ENCODE measurements at regions not wholly inside any gene's neighbourhood (a gene's known extent, or its start where the extent isn't known, plus 50 kb on each side); places are given as distances from the start of the nearest gene placed in this dataset.

- TF ChIP-seq NFIC (IDR thresholded peaks at IDR 0.05): no peak
- no peak for TF ChIP-seq REST (IDR thresholded peaks at IDR 0.05; ENCODE audit: low read depth)
- TF ChIP-seq FOXM1 (IDR thresholded peaks at IDR 0.05; ENCODE audit: borderline replicate concordance, low read depth): no peak
- TF ChIP-seq ZBTB7A (IDR thresholded peaks at IDR 0.05; ENCODE audit: low read depth): no peak
- TF ChIP-seq TEAD4 (IDR thresholded peaks at IDR 0.05): no peak
- TF ChIP-seq TCF12 (IDR thresholded peaks at IDR 0.05; ENCODE audit: low read depth): no peak
- TF ChIP-seq EGR1 (IDR thresholded peaks at IDR 0.05): no peak
- TF ChIP-seq CREB1 (IDR thresholded peaks at IDR 0.05; ENCODE audit: low read depth): no peak
- no peak for TF ChIP-seq CEBPB (IDR thresholded peaks at IDR 0.05)
- TF ChIP-seq EP300 (IDR thresholded peaks at IDR 0.05; ENCODE audit: borderline replicate concordance): no peak
Observed at GRCh38 chr1:216914974-216915373, 191.7 kb upstream of the ESRRG start.

- TF ChIP-seq YY1 (IDR thresholded peaks at IDR 0.05; ENCODE audit: low read depth): no peak
- TF ChIP-seq REST (IDR thresholded peaks at IDR 0.05; ENCODE audit: low read depth): no peak
- no peak for TF ChIP-seq ZBTB7A (IDR thresholded peaks at IDR 0.05; ENCODE audit: low read depth)
- TF ChIP-seq EP300 (IDR thresholded peaks at IDR 0.05; ENCODE audit: borderline replicate concordance): no peak
- TF ChIP-seq RAD21 (IDR thresholded peaks at IDR 0.05; ENCODE audit: low read depth): no peak
- no peak for TF ChIP-seq TAF1 (IDR thresholded peaks at IDR 0.05; ENCODE audit: low read depth)
- no peak for TF ChIP-seq FOXM1 (IDR thresholded peaks at IDR 0.05; ENCODE audit: borderline replicate concordance, low read depth)
- TF ChIP-seq USF1 (IDR thresholded peaks at IDR 0.05): no peak
- no peak for TF ChIP-seq TEAD4 (IDR thresholded peaks at IDR 0.05)
- no peak for TF ChIP-seq EGR1 (IDR thresholded peaks at IDR 0.05)
- no peak for TF ChIP-seq NFIC (IDR thresholded peaks at IDR 0.05)
- TF ChIP-seq CREB1 (IDR thresholded peaks at IDR 0.05; ENCODE audit: low read depth): no peak
- TF ChIP-seq CEBPB (IDR thresholded peaks at IDR 0.05): no peak
- no peak for TF ChIP-seq MAX (IDR thresholded peaks at IDR 0.05)
- no peak for TF ChIP-seq TCF12 (IDR thresholded peaks at IDR 0.05; ENCODE audit: low read depth)
Observed at GRCh38 chr1:216913976-216914375, 190.7 kb upstream of the ESRRG start.

- TF ChIP-seq TEAD4 (IDR thresholded peaks at IDR 0.05) (no peak), CEBPB (IDR thresholded peaks at IDR 0.05) (no peak), USF1 (IDR thresholded peaks at IDR 0.05) (no peak), YY1 (IDR thresholded peaks at IDR 0.05; ENCODE audit: low read depth) (no peak), TAF1 (IDR thresholded peaks at IDR 0.05; ENCODE audit: low read depth) (no peak), FOXM1 (IDR thresholded peaks at IDR 0.05; ENCODE audit: borderline replicate concordance, low read depth) (no peak), EP300 (IDR thresholded peaks at IDR 0.05; ENCODE audit: borderline replicate concordance) (no peak), EGR1 (IDR thresholded peaks at IDR 0.05) (no peak), RAD21 (IDR thresholded peaks at IDR 0.05; ENCODE audit: low read depth) (no peak), TCF12 (IDR thresholded peaks at IDR 0.05; ENCODE audit: low read depth) (no peak), MAX (IDR thresholded peaks at IDR 0.05) (no peak), REST (IDR thresholded peaks at IDR 0.05; ENCODE audit: low read depth) (no peak)
Observed at GRCh38 chr1:216910081-216910840, 187.0 kb upstream of the ESRRG start.

- TF ChIP-seq EP300 (IDR thresholded peaks at IDR 0.05; ENCODE audit: borderline replicate concordance): no peak
- no peak for TF ChIP-seq EGR1 (IDR thresholded peaks at IDR 0.05)
- no peak for TF ChIP-seq NFIC (IDR thresholded peaks at IDR 0.05)
- no peak for TF ChIP-seq ZBTB7A (IDR thresholded peaks at IDR 0.05; ENCODE audit: low read depth)
- TF ChIP-seq RAD21 (IDR thresholded peaks at IDR 0.05; ENCODE audit: low read depth): no peak
- no peak for TF ChIP-seq YY1 (IDR thresholded peaks at IDR 0.05; ENCODE audit: low read depth)
- TF ChIP-seq CREB1 (IDR thresholded peaks at IDR 0.05; ENCODE audit: low read depth): no peak
- no peak for TF ChIP-seq REST (IDR thresholded peaks at IDR 0.05; ENCODE audit: low read depth)
Observed at GRCh38 chr1:216908126-216908525, 184.9 kb upstream of the ESRRG start.
